Endothelial cell of umbilical vein (primary cell): ENCODE measurements at regions not wholly inside any gene's neighbourhood (a gene's known extent, or its start where the extent isn't known, plus 50 kb on each side); places are given as distances from the start of the nearest gene placed in this dataset.

ENCODE experiments used
- BruUV-seq: library from RNA; stranded (reverse); fragments of 400-500 nt; replicated peaks from 2 replicates; lab custom pipeline; 2021; lab: Mats Ljungman, UMichigan
- CTCF ChIA-PET: fragments of 300-600, 350-600 bp; sonication (Branson Sonifier 250); formaldehyde crosslinking; loops from one replicate; lab custom pipeline; 2021; ENCODE audit warnings: antibody characterized with exemption, inconsistent platforms; lab: Charles Lee
- POLR2A ChIA-PET: fragments of 300-600, 350-600 bp; sonication (Branson Sonifier 250); formaldehyde crosslinking; loops from one replicate; lab custom pipeline; 2021; ENCODE audit warnings: antibody characterized with exemption, inconsistent platforms; lab: Charles Lee
- DNase-seq: peaks from one replicate; pipeline ENCODE4 v3.0.0-alpha.2; 2011; ENCODE audit warnings: low read depth, low spot score
- FAIRE-seq: peaks from 2 replicates; lab custom pipeline; 2011; peaks lifted over from hg19 to GRCh38; lab: Jason Lieb, UNC
- H2AFZ ChIP-seq: 2 replicates; pipeline ENCODE4 v1.6.0; 2012; ENCODE audit warnings: low read depth, low read length, control low read depth, inconsistent platforms
- H3K27ac ChIP-seq: 2 replicates; pipeline ENCODE4 v1.5.1; 2011; ENCODE audit warnings: low read depth, mild to moderate bottlenecking, control low read depth, low read length, moderate library complexity; ENCODE audit not compliant: insufficient read depth
- H3K27me3 ChIP-seq, 2 experiments: 2 replicates each; pipeline versions ENCODE4 v1.6.0 to v1.6.1; 2011; ENCODE audit warnings: low read length in 2 of 2, mixed read lengths in 1 of 2; ENCODE audit not compliant: control insufficient read depth in 2 of 2, insufficient read depth in 2 of 2
- H3K36me3 ChIP-seq, 2 experiments: 2 replicates in 1 of 2; 3 replicates in 1 of 2; pipeline ENCODE4 v1.5.1; 2011; ENCODE audit warnings: low read length in 2 of 2, mild to moderate bottlenecking in 1 of 2, moderate library complexity in 1 of 2; ENCODE audit not compliant: control insufficient read depth in 2 of 2, insufficient read depth in 2 of 2; ENCODE audit errors: extremely low read depth in 1 of 2
- H3K4me1 ChIP-seq: 3 replicates; pipeline ENCODE4 v1.5.1; 2011; ENCODE audit warnings: mild to moderate bottlenecking, low read length; ENCODE audit not compliant: control insufficient read depth, insufficient read depth; ENCODE audit errors: extremely low read depth
- H3K4me2 ChIP-seq: 2 replicates; pipeline ENCODE4 v1.6.1; 2011; ENCODE audit warnings: low read length, control low read depth, mixed read lengths; ENCODE audit not compliant: insufficient read depth
- H3K4me3 ChIP-seq, 3 experiments: fragments of 200-600 bp in 1 of 3; sonication (generic), shearing (Covaris generic) in 1 of 3; replicated peaks in 1 of 3; 2 replicates each; pipeline ENCODE4 v1.5.1; 2011 to 2016; ENCODE audit warnings: control low read depth in 3 of 3, low read length in 3 of 3, mild to moderate bottlenecking in 2 of 3, inconsistent platforms in 1 of 3, low read depth in 1 of 3, moderate library complexity in 1 of 3; ENCODE audit not compliant: insufficient read depth in 1 of 3
- H3K79me2 ChIP-seq: 2 replicates; pipeline ENCODE4 v1.6.0; 2012; ENCODE audit warnings: low read length, inconsistent platforms; ENCODE audit not compliant: control insufficient read depth, insufficient read depth
- H3K9ac ChIP-seq: replicated peaks from 2 replicates; pipeline ENCODE3; 2011; ENCODE audit warnings: low read length, control low read depth; ENCODE audit not compliant: insufficient read depth; ENCODE audit errors: extremely low read depth
- H3K9me1 ChIP-seq: replicated peaks from 3 replicates; pipeline ENCODE4 v1.6.0; 2011; ENCODE audit warnings: mild to moderate bottlenecking, low read length; ENCODE audit not compliant: control insufficient read depth, insufficient read depth; ENCODE audit errors: extremely low read depth
- H3K9me3 ChIP-seq: replicated peaks from 2 replicates; pipeline ENCODE4 v1.5.1; 2012; ENCODE audit warnings: low read length, inconsistent platforms; ENCODE audit not compliant: control insufficient read depth, insufficient read depth
- H4K20me1 ChIP-seq: replicated peaks from 2 replicates; pipeline ENCODE3; 2011; ENCODE audit warnings: mild to moderate bottlenecking, low read length; ENCODE audit not compliant: control insufficient read depth, insufficient read depth; ENCODE audit errors: extremely low read depth
- CTCF ChIP-seq, 2 donors: IDR thresholded peaks; 1 replicate in 1 of 2; 2 replicates in 1 of 2; pipeline ENCODE4 v1.5.1; 2011; ENCODE audit warnings: low read length in 2 of 2, mild to moderate bottlenecking in 2 of 2, moderate library complexity in 2 of 2, control low read depth in 1 of 2, inconsistent platforms in 1 of 2, low read depth in 1 of 2; ENCODE audit not compliant: insufficient read depth in 1 of 2; ENCODE audit errors: extremely low read depth in 1 of 2
- EZH2 ChIP-seq: IDR thresholded peaks from 2 replicates; pipeline ENCODE4 v1.6.1; 2012; ENCODE audit warnings: borderline replicate concordance, low read depth, mild to moderate bottlenecking, moderate library complexity, low read length, inconsistent platforms; ENCODE audit not compliant: severe bottlenecking
- FOS ChIP-seq: IDR thresholded peaks from 2 replicates; pipeline ENCODE4 v1.6.1; 2011; ENCODE audit warnings: mild to moderate bottlenecking, low read length, moderate library complexity, borderline replicate concordance; ENCODE audit not compliant: insufficient read depth
- GATA2 ChIP-seq: IDR thresholded peaks from 2 replicates; pipeline ENCODE4 v1.7.0; 2011; ENCODE audit warnings: low read depth, mild to moderate bottlenecking, moderate library complexity, mixed read lengths, low read length; ENCODE audit not compliant: insufficient read length, insufficient read depth
- JUN ChIP-seq: IDR thresholded peaks from 2 replicates; pipeline ENCODE4 v1.6.1; 2011; ENCODE audit warnings: borderline replicate concordance, low read depth; ENCODE audit not compliant: insufficient read length, insufficient read depth
- MAX ChIP-seq: IDR thresholded peaks from 2 replicates; pipeline ENCODE4 v1.6.1; 2011; ENCODE audit not compliant: insufficient read depth, insufficient read length
- MYC ChIP-seq: IDR thresholded peaks from one replicate; pipeline ENCODE4 v1.6.1; 2011; ENCODE audit warnings: mild to moderate bottlenecking, low read depth, low read length
- POLR2A ChIP-seq: IDR thresholded peaks from 2 replicates; pipeline ENCODE4 v1.6.1; 2012; ENCODE audit warnings: low read depth, mild to moderate bottlenecking, control low read depth, low read length
- POLR2AphosphoS5 ChIP-seq: IDR thresholded peaks from 2 replicates; pipeline ENCODE4 v1.6.1; 2012; ENCODE audit warnings: low read depth, mild to moderate bottlenecking, control low read depth, low read length, moderate library complexity; ENCODE audit not compliant: insufficient read depth
- dilution Hi-C: fragments of 300-500 bp; cut with MboI; formaldehyde crosslinking; loops from one replicate; pipeline ENCODE4 v1.15.0; 2019; ENCODE audit warnings: low sequenced_read_pairs; ENCODE audit not compliant: extremely low pct_ligation_motif_present
- intact Hi-C: fragments of 100-400 bp; cut with micrococcal nuclease; formaldehyde crosslinking; loops from one replicate; pipeline ENCODE4 v1.10.0; 2022

GRCh38 chr21:21957490-21957889 lies 959.3 kb downstream of the NCAM2 start:
- FAIRE-seq, result no peak
- Histone ChIP-seq H3K9me1 (no peaks in the 10 kb centered on the region), H3K4me2 (no peak overlapping the region), H3K9me3 (no peaks in the 10 kb centered on the region), H3K27me3 (no peaks in the 10 kb centered on the region), H3K36me3 (no peaks in the 10 kb centered on the region), H3K4me3 (no peak overlapping the region), H3K27ac (no peak overlapping the region), H2AFZ (no peak overlapping the region), H3K4me1 (no peaks in the 10 kb centered on the region), H4K20me1 (no peaks in the 10 kb centered on the region), H3K79me2 (no peaks in the 10 kb centered on the region), H3K9ac (no peak overlapping the region)
- no peak for DNase-seq
- intact Hi-C loops, result no loop called here
- dilution Hi-C loops, result no loop called here
- no TSS peak for BruUV-seq
- TF ChIP-seq POLR2A (no peak), JUN (no peak), MAX (no peak), EZH2 (no peak), CTCF (IDR thresholded peaks at IDR 0.05; ENCODE audit: extremely low read depth in 1 of 2, insufficient read depth in 1 of 2, low read depth in 1 of 2, low read length in 2 of 2) (no peak), FOS (no peak), MYC (no peak), GATA2 (no peak), POLR2AphosphoS5 (no peak)
- CTCF ChIA-PET, result no interaction called here
- POLR2A ChIA-PET, result no interaction called here
